ENCODE measurements at regions not wholly inside any gene's neighbourhood (a gene's known extent, or its start where the extent isn't known, plus 50 kb on each side); places are given as distances from the start of the nearest gene placed in this dataset.

DNA sequence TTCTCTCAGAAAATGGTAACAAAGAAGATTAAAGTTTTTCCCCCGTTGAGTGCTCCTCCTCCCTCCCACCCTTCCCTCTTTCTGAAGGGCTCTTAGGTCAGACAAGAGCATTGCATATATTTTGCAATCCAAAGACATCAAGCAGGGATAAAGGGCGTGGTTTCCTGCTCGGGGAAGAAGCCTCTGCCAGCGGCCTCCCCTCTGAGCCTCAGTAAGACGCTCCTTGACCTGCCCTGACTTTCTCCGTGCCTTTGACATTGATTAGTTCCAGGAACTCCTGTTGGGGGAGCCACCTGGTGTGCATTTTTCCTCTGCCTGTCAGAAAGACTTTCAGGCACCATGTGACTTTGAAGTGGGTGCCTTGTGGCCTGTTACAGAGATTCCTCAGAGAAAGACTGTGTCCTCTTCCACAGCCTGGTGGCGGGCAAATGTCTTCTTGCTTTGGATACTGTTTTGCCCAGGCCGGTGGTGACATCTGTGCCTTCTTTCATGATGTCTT is 87.2 kb upstream of the TBL1XR1 start:
- Histone ChIP-seq H3K4me1 (ENCODE audit: insufficient read depth) (no peaks in the 10 kb centered on the region), H3K36me3 (ENCODE audit: insufficient read depth) (no peaks in the 10 kb centered on the region), H3K27ac (ENCODE audit: low read depth) (no peak overlapping the region), H3K4me3 (ENCODE audit: low read depth, low read length) (no peak overlapping the region)
- DNase-seq (ENCODE audit: extremely low spot score) = no peak
- 41% methylated on average over 8 of the region's 8 CpGs for WGBS

DNA sequence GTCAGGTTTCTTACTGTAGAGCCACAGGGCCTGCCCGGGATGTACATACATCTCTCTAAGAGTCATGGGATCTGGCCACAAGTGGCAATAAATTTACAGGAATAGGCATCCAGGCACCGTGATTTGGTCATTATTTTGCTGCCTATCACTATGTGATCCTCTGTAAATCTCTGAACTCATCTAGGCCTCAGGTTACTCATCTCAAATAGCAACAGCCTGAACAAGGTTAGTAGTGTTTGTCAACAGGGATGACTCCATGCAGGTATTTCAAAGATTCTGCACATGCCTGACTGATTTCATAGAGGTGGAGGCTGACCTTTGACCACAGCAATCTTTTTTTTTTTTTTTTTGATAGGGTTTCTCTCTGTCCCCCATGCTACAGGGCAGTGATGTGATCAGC is 88.8 kb upstream of the TBL1XR1 start:
- H3K4me1 ChIP-seq (ENCODE audit: insufficient read depth) = no peaks in the 10 kb centered on the region
- no peak overlapping the region for H3K4me3 ChIP-seq (ENCODE audit: low read depth, low read length)
- DNase-seq (ENCODE audit: extremely low spot score) = no peak
- 87% methylated on average over 2 of the region's 2 CpGs for WGBS
- no peaks in the 10 kb centered on the region for H3K36me3 ChIP-seq (ENCODE audit: insufficient read depth)
- H3K27ac ChIP-seq (ENCODE audit: low read depth) = no peak overlapping the region

GRCh38 chr3:177287231-177287630 is 89.9 kb upstream of the TBL1XR1 start:
- Histone ChIP-seq H3K36me3 (ENCODE audit: insufficient read depth) (no peaks in the 10 kb centered on the region), H3K4me1 (ENCODE audit: insufficient read depth) (no peaks in the 10 kb centered on the region), H3K27ac (ENCODE audit: low read depth) (no peak overlapping the region), H3K4me3 (ENCODE audit: low read depth, low read length) (no peak overlapping the region)
- DNase-seq (ENCODE audit: extremely low spot score) = no peak
- 91% methylated on average over 4 of the region's 4 CpGs for WGBS

GRCh38 chr3:177290633-177291032 is 93.4 kb upstream of the TBL1XR1 start:
- WGBS = 83% methylated on average over 8 of the region's 8 CpGs
- no peak overlapping the region for H3K27ac ChIP-seq (ENCODE audit: low read depth)

GRCh38 chr3:177294221-177294620 is 96.9 kb upstream of the TBL1XR1 start:
- no peaks in the 10 kb centered on the region for H3K36me3 ChIP-seq (ENCODE audit: insufficient read depth)
- DNase-seq (ENCODE audit: extremely low spot score) = no peak
- H3K27ac ChIP-seq (ENCODE audit: low read depth) = no peak overlapping the region
- no peaks in the 10 kb centered on the region for H3K4me1 ChIP-seq (ENCODE audit: insufficient read depth)
- no peak overlapping the region for H3K4me3 ChIP-seq (ENCODE audit: low read depth, low read length)
- WGBS = 59% methylated on average over 4 of the region's 4 CpGs

More at GRCh38 chr3:177290633-177291032, 93.4 kb upstream of the TBL1XR1 start:
- Histone ChIP-seq H3K4me1 (ENCODE audit: insufficient read depth) (no peaks in the 10 kb centered on the region), H3K36me3 (ENCODE audit: insufficient read depth) (no peaks in the 10 kb centered on the region), H3K4me3 (ENCODE audit: low read depth, low read length) (no peak overlapping the region)
- DNase-seq (ENCODE audit: extremely low spot score) = no peak

- Histone ChIP-seq H3K4me3 (ENCODE audit: low read depth, low read length) (no peak overlapping the region), H3K36me3 (ENCODE audit: insufficient read depth) (no peaks in the 10 kb centered on the region), H3K27ac (ENCODE audit: low read depth) (no peak overlapping the region), H3K4me1 (ENCODE audit: insufficient read depth) (no peaks in the 10 kb centered on the region)
- DNase-seq (ENCODE audit: extremely low spot score) = no peak
- WGBS = 82% methylated on average over 2 of the region's 2 CpGs
These were observed 97.8 kb upstream of the TBL1XR1 start for GRCh38 chr3:177295116-177295515.

DNA sequence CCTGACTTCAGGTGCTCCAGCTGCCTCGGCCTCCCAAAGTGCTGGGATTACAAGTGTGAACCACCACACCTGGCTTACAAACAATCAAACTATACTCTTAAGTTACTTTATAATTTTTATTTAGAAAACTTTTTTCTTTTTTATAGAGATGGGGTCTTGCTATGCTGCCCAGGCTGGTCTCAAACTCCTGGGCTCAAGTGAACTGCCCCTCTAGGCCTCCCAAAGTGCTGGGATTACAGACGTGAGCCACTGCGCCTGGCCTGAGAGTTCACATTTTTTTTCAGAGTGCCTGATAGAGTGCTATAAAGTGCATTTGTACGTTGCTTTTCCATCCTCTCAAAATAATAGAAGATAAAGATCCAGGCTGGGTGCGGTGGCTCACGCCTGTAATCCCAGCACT is 102.0 kb upstream of the TBL1XR1 start:
- H3K4me1 ChIP-seq (ENCODE audit: insufficient read depth) = no peaks in the 10 kb centered on the region
- WGBS = 91% methylated on average over 6 of the region's 6 CpGs
- no peak for DNase-seq (ENCODE audit: extremely low spot score)

DNA sequence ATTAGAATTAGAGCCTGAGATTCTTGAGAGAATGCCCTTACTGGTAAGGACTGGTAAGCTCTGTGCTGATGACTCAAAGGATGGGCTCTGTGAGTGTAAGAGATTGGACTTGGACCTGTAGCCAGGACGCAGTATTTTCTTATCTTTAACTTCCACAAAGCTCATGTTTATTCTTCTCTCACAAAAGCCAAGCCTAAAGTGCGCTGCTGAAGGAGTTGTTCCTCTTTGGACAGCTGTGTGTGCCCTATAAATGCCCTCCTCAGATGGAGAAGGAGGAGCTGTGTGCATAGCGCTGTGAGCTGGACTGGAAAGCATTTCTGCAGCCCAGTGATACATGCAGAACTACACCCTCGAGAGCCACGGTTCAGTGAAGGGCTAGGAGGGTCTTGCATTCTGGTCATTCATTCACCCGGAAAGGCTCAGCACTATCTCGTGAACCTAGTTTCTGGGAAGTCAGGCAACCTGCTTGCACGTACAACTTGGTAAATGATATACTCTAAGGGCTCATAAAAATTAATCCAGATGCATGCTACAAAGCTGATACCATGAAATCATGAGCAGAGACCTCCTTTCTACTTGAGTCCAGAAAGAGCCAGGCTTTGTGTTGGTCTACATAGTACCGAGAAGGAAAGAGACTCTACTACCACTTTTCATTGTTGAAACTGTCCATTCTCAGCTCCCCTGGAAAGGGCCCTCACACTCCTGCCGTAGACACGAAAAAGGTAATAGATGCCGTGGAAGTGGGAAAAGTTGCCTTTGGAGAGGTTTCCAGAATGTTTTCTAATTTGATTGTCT is 103.0 kb upstream of the TBL1XR1 start:
- Histone ChIP-seq H3K27ac (ENCODE audit: low read depth) (no peak overlapping the region), H3K4me1 (ENCODE audit: insufficient read depth) (no peaks in the 10 kb centered on the region), H3K36me3 (ENCODE audit: insufficient read depth) (no peaks in the 10 kb centered on the region), H3K4me3 (ENCODE audit: low read depth, low read length) (no peak overlapping the region)
- DNase-seq (ENCODE audit: extremely low spot score) = peak; percentile 49
- 39% methylated on average over 12 of the region's 12 CpGs for WGBS

More for the DNA sequence above, 102.0 kb upstream of the TBL1XR1 start:
- Histone ChIP-seq H3K36me3 (ENCODE audit: insufficient read depth) (no peaks in the 10 kb centered on the region), H3K4me3 (ENCODE audit: low read depth, low read length) (no peak overlapping the region), H3K27ac (ENCODE audit: low read depth) (no peak overlapping the region)

DNA sequence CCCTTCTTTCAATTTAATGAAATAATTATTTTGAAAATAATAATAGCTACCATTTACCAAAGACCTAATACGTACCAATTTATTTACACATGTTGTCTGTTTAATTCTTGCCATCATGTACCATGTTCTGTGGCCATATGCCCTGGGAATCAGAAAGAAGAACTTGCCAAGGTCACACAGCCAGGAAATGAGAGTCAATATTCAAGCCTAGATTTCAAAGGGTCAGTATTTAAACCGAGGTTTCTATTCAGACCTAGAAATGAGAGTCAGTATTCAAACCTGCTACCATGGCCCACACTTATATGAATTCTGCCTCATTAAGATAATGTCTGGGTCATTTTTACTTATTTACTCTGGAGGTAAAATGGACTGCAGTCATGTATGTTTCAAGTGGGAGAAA is 103.6 kb upstream of the TBL1XR1 start:
- no peak overlapping the region for H3K27ac ChIP-seq (ENCODE audit: low read depth)
- H3K4me3 ChIP-seq (ENCODE audit: low read depth, low read length) = no peak overlapping the region
- no peak for DNase-seq (ENCODE audit: extremely low spot score)
- WGBS = 84% methylated on average over 2 of the region's 2 CpGs
- H3K36me3 ChIP-seq (ENCODE audit: insufficient read depth) = no peaks in the 10 kb centered on the region
- no peaks in the 10 kb centered on the region for H3K4me1 ChIP-seq (ENCODE audit: insufficient read depth)

GRCh38 chr3:177306252-177306651 is 109.0 kb upstream of the TBL1XR1 start:
- DNase-seq (ENCODE audit: extremely low spot score) = no peak
- 86% methylated on average over 2 of the region's 2 CpGs for WGBS
- no peaks in the 10 kb centered on the region for H3K4me1 ChIP-seq (ENCODE audit: insufficient read depth)
- H3K4me3 ChIP-seq (ENCODE audit: low read depth, low read length) = no peak overlapping the region
- no peak overlapping the region for H3K27ac ChIP-seq (ENCODE audit: low read depth)
- H3K36me3 ChIP-seq (ENCODE audit: insufficient read depth) = no peaks in the 10 kb centered on the region

GRCh38 chr3:177307391-177307790 is 110.1 kb upstream of the TBL1XR1 start:
- no peak overlapping the region for H3K27ac ChIP-seq (ENCODE audit: low read depth)
- 89% methylated on average over 4 of the region's 4 CpGs for WGBS
- no peaks in the 10 kb centered on the region for H3K4me1 ChIP-seq (ENCODE audit: insufficient read depth)
- no peaks in the 10 kb centered on the region for H3K36me3 ChIP-seq (ENCODE audit: insufficient read depth)
- no peak for DNase-seq (ENCODE audit: extremely low spot score)
- H3K4me3 ChIP-seq (ENCODE audit: low read depth, low read length) = no peak overlapping the region

- Histone ChIP-seq H3K36me3 (ENCODE audit: insufficient read depth) (no peaks in the 10 kb centered on the region), H3K4me3 (ENCODE audit: low read depth, low read length) (no peak overlapping the region), H3K27ac (ENCODE audit: low read depth) (no peak overlapping the region), H3K4me1 (ENCODE audit: insufficient read depth) (no peaks in the 10 kb centered on the region)
- 73% methylated on average over 5 of the region's 5 CpGs for WGBS
- DNase-seq (ENCODE audit: extremely low spot score) = no peak
These were observed 110.5 kb upstream of the TBL1XR1 start for GRCh38 chr3:177307826-177308225.

DNA sequence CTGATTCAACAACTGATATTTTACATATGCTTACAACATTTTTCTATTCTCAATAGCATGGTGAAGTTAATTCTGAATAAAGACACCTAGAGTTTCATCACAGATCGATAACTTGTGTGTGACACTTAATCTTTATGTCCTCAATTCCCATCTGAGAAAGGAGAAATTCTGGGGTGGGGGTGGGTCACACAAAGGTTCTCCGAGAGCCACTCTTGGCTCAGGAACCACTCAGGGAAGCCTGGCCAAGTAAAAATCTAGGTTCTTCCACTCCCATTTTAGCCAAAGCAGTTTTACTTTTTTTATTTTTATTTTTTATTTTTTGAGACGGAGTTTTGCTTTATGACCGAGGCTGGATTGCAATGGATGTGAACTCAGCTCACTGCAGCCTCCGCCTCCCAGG is 111.0 kb upstream of the TBL1XR1 start:
- Histone ChIP-seq H3K4me3 (ENCODE audit: low read depth, low read length) (no peak overlapping the region), H3K27ac (ENCODE audit: low read depth) (no peak overlapping the region), H3K4me1 (ENCODE audit: insufficient read depth) (no peaks in the 10 kb centered on the region), H3K36me3 (ENCODE audit: insufficient read depth) (no peaks in the 10 kb centered on the region)
- 77% methylated on average over 5 of the region's 5 CpGs for whole genome bisulfite sequencing
- DNase-seq (ENCODE audit: extremely low spot score) = no peak

GRCh38 chr3:177308911-177309310 is 111.6 kb upstream of the TBL1XR1 start:
- no peak for DNase-seq (ENCODE audit: extremely low spot score)
- Histone ChIP-seq H3K27ac (ENCODE audit: low read depth) (no peak overlapping the region), H3K36me3 (ENCODE audit: insufficient read depth) (no peaks in the 10 kb centered on the region), H3K4me3 (ENCODE audit: low read depth, low read length) (no peak overlapping the region), H3K4me1 (ENCODE audit: insufficient read depth) (no peaks in the 10 kb centered on the region)
- WGBS = 82% methylated on average over 3 of the region's 3 CpGs

All from urinary bladder (tissue), 3 donors.